ENCODE measurements at regions not wholly inside any gene's neighbourhood (a gene's known extent, or its start where the extent isn't known, plus 50 kb on each side); places are given as distances from the start of the nearest gene placed in this dataset.
A peak's percentile ranks its signal among the peaks of the same experiment; 100 is the strongest.

- no peaks in the 10 kb centered on the region for H3K27me3 Mint-ChIP-seq (ENCODE audit: low read depth)
- H3K36me3 Mint-ChIP-seq (ENCODE audit: low read depth), result no peaks in the 10 kb centered on the region
- no peak overlapping the region for H3K4me3 Mint-ChIP-seq
- H3K4me1 Mint-ChIP-seq (ENCODE audit: low read depth), result peaks cover 11% of the 10 kb centered on the region
- no peak overlapping the region for H3K27ac Mint-ChIP-seq
- H3K9me3 Mint-ChIP-seq, result no peaks in the 10 kb centered on the region
These were observed 194.0 kb upstream of the DMRT1 start for GRCh38 chr9:647522-647921.

DNA sequence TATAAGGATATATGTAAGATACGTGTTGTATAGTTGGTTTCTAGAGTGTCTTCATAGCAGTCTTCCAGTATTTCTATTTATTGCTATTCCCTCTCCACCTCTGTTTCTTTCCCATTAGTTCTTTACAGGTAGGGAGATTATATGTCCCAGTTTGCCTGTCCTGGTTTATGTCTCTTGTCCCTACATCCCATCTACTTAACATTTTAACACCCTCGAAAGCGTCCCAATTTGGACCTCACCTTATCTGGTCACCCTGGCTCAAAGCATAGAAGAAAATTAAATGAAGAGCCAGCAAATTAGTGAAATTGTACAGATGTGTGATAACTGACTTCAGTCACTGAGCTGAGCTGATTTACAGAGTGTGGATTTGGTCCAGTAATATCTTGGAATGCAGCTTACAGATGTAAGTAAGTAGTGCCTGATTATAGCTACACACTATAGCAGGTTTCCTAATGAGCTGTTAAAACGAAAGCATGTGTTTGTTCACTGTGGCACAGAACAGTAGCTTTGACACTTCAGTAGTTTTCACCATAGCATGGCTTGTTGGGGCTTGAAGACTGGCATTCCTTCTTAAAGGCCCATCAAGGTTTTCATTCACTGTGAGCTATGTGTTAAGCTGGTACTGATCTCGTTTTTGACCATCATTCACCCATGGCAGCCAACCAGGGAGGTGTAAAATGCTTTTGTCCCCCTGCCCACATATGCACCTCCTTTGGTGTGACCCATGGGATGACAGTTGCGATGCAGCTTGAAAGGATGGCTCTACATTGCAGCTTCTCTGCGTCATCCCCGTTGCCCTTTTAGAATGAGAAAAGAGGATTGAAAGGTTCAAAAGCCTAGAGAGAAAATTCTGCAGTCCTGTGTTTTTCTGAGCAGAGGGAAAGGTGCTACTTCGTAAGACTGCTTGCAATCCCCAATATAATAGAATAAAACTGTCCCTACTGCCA lies 192.1 kb upstream of the DMRT1 start:
- H3K27me3 Mint-ChIP-seq (ENCODE audit: low read depth), result no peaks in the 10 kb centered on the region
- no peak overlapping the region for H3K27ac Mint-ChIP-seq
- no peak overlapping the region for H3K4me3 Mint-ChIP-seq
- H3K9me3 Mint-ChIP-seq, result no peaks in the 10 kb centered on the region
- no peaks in the 10 kb centered on the region for H3K36me3 Mint-ChIP-seq (ENCODE audit: low read depth)
- peaks cover 11% of the 10 kb centered on the region for H3K4me1 Mint-ChIP-seq (ENCODE audit: low read depth)

DNA sequence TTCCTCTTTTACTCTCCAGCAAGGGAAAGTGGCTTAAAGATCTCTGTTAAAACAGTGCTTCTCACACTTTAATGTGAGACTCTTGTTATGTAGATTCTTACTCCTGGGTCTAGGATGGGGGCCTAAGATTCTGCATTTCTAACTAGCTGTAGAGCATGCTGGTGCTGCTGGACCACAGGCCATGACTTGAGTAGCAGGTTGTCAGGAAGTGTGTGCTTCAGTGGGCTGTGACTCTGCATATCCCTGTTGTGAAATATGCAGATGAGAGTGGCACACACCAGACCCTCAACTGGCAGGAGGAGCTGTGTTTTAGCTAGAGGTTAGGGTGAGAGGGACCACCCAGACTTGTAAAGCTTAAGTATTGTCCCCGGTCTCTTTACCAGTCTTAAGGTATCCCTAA lies 191.1 kb upstream of the DMRT1 start:
- H3K27ac Mint-ChIP-seq, result peak overlapping the region; percentile 60
- H3K4me3 Mint-ChIP-seq, result peak overlapping the region; percentile 53
- H3K36me3 Mint-ChIP-seq (ENCODE audit: low read depth), result no peaks in the 10 kb centered on the region
- H3K9me3 Mint-ChIP-seq, result no peaks in the 10 kb centered on the region
- H3K4me1 Mint-ChIP-seq (ENCODE audit: low read depth), result peaks cover 13% of the 10 kb centered on the region
- H3K27me3 Mint-ChIP-seq (ENCODE audit: low read depth), result no peaks in the 10 kb centered on the region

- Mint-ChIP-seq H3K27ac (no peak overlapping the region), H3K4me1 (ENCODE audit: low read depth) (peaks cover 13% of the 10 kb centered on the region), H3K36me3 (ENCODE audit: low read depth) (no peaks in the 10 kb centered on the region), H3K9me3 (no peaks in the 10 kb centered on the region), H3K27me3 (ENCODE audit: low read depth) (no peaks in the 10 kb centered on the region), H3K4me3 (no peak overlapping the region)
These were observed 190.1 kb upstream of the DMRT1 start for GRCh38 chr9:651371-651770.

DNA sequence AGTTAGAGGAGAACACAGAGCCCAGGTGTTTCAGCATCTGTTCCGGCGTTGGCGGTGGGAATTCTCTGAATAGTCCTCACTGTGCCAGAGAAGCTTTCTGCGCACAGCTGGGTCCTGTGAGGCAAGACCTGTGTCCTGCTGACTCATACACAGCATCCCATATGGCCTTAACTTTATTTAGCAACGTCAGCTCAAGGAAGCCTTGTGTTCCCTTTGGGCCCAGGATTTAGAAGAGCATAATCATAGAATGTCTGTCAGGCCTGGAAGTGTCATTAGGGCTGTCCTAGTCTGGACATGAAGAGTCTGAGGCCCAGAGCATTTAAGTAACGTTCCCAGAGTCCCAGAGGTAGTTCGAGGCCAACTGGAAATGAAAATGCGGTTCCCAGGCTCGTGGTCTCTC lies 188.6 kb upstream of the DMRT1 start:
- Mint-ChIP-seq H3K36me3 (ENCODE audit: low read depth) (no peaks in the 10 kb centered on the region), H3K27ac (no peak overlapping the region), H3K4me1 (ENCODE audit: low read depth) (peaks cover 13% of the 10 kb centered on the region), H3K4me3 (no peak overlapping the region), H3K9me3 (no peaks in the 10 kb centered on the region), H3K27me3 (ENCODE audit: low read depth) (peaks cover under 1% of the 10 kb centered on the region)

- no peak overlapping the region for H3K27ac Mint-ChIP-seq
- H3K27me3 Mint-ChIP-seq (ENCODE audit: low read depth), result peaks cover 4% of the 10 kb centered on the region
- H3K4me3 Mint-ChIP-seq, result no peak overlapping the region
- no peaks in the 10 kb centered on the region for H3K9me3 Mint-ChIP-seq
- no peaks in the 10 kb centered on the region for H3K36me3 Mint-ChIP-seq (ENCODE audit: low read depth)
- peaks cover 13% of the 10 kb centered on the region for H3K4me1 Mint-ChIP-seq (ENCODE audit: low read depth)
These were observed 188.1 kb upstream of the DMRT1 start for GRCh38 chr9:653421-653820.

DNA sequence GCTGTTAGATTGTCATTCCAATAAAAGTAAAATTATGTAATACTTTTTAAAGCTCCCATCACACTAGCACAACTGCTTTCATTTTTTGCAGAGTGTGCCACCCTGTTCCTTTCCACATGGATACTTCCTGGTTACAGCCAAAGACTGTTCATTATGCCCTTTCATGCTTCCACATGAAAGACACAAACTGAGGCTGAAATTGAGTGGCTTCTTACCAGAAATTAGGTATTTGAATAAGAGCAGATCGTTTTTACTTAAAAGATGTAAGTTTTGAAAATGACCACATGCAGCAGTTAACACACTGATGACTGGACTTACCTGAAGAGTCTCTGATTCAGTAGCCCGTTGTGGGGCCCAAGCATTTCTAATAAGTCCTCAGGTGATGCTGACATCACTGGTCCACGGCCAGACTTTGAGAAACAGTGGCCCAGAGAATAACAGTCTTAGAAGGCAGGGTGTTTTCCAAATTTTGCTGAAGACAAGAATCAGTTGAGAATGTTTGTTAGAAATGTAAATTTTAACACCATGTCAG lies 187.6 kb upstream of the DMRT1 start:
- no peaks in the 10 kb centered on the region for H3K9me3 Mint-ChIP-seq
- H3K27ac Mint-ChIP-seq, result no peak overlapping the region
- peaks cover 13% of the 10 kb centered on the region for H3K4me1 Mint-ChIP-seq (ENCODE audit: low read depth)
- H3K4me3 Mint-ChIP-seq, result no peak overlapping the region
- no peaks in the 10 kb centered on the region for H3K36me3 Mint-ChIP-seq (ENCODE audit: low read depth)
- H3K27me3 Mint-ChIP-seq (ENCODE audit: low read depth), result peaks cover 4% of the 10 kb centered on the region

GRCh38 chr9:655875-656274 lies 185.6 kb upstream of the DMRT1 start:
- no peak overlapping the region for H3K4me3 Mint-ChIP-seq
- no peaks in the 10 kb centered on the region for H3K9me3 Mint-ChIP-seq
- peaks cover 4% of the 10 kb centered on the region for H3K27me3 Mint-ChIP-seq (ENCODE audit: low read depth)
- peaks cover 1% of the 10 kb centered on the region for H3K4me1 Mint-ChIP-seq (ENCODE audit: low read depth)
- H3K27ac Mint-ChIP-seq, result no peak overlapping the region
- H3K36me3 Mint-ChIP-seq (ENCODE audit: low read depth), result no peaks in the 10 kb centered on the region

DNA sequence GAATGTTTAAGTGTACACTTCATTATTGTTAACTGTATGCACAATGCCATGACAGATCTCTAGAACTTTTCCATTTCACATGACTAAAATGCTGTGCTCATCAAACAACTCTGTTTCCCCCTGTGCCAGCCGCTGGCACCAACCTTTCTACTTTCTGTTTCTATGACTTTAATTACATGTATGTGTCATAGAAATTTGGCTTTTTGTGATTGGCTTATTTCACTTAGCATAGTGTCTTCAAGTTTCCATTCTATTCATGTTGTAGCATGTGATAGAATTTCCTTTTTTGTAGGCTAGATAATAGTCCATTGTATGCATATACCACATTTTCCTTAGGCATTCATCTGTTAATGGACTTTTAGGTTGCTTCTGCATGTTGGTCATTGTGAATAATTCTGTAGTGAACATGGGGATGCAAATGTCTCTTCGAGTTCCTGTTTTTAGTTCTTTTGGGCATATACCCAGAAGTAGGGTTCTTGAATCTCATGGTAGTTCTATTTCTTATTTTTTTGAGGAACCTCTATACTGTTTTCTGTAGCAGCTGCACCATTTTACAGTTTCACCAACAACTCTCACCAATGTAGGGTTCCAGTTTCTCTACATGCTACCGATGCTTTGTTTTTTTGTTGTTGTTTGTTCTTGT lies 184.4 kb upstream of the DMRT1 start:
- H3K27me3 Mint-ChIP-seq (ENCODE audit: low read depth), result peaks cover 4% of the 10 kb centered on the region
- no peak overlapping the region for H3K4me3 Mint-ChIP-seq
- no peaks in the 10 kb centered on the region for H3K36me3 Mint-ChIP-seq (ENCODE audit: low read depth)
- H3K4me1 Mint-ChIP-seq (ENCODE audit: low read depth), result peaks cover 1% of the 10 kb centered on the region
- H3K27ac Mint-ChIP-seq, result no peak overlapping the region
- no peaks in the 10 kb centered on the region for H3K9me3 Mint-ChIP-seq

- Mint-ChIP-seq H3K4me3 (no peak overlapping the region), H3K4me1 (ENCODE audit: low read depth) (peaks cover 1% of the 10 kb centered on the region), H3K36me3 (ENCODE audit: low read depth) (no peaks in the 10 kb centered on the region), H3K27ac (no peak overlapping the region), H3K27me3 (ENCODE audit: low read depth) (peaks cover 10% of the 10 kb centered on the region), H3K9me3 (no peaks in the 10 kb centered on the region)
These were observed 182.2 kb upstream of the DMRT1 start for GRCh38 chr9:659286-659685.

GRCh38 chr9:660227-660626 lies 181.3 kb upstream of the DMRT1 start:
- Mint-ChIP-seq H3K27ac (no peak overlapping the region), H3K4me1 (ENCODE audit: low read depth) (no peaks in the 10 kb centered on the region), H3K9me3 (no peaks in the 10 kb centered on the region), H3K27me3 (ENCODE audit: low read depth) (peaks cover 10% of the 10 kb centered on the region), H3K4me3 (no peak overlapping the region), H3K36me3 (ENCODE audit: low read depth) (no peaks in the 10 kb centered on the region)

DNA sequence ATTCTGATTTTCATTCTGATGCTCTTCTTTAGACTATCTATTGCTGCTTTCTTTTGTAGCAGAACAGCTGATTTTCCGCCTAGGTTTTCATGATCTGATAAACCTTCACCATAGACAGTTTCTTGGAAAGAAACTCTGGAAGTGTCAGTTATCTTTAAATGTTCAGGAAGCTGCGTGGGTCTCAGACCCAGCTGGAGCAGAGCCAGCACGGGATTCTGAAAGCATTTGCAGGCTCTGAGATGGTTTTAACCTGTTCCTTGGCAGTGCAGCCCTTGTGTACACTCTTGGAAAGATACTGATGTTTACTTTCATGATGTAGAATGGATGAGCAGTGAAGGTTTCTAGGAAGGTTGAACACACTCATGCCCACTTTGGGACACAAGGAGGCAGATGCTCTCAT lies 178.0 kb upstream of the DMRT1 start:
- Mint-ChIP-seq H3K9me3 (no peaks in the 10 kb centered on the region), H3K27ac (no peak overlapping the region), H3K4me3 (no peak overlapping the region), H3K4me1 (ENCODE audit: low read depth) (no peaks in the 10 kb centered on the region), H3K27me3 (ENCODE audit: low read depth) (peaks cover 10% of the 10 kb centered on the region), H3K36me3 (ENCODE audit: low read depth) (no peaks in the 10 kb centered on the region)

DNA sequence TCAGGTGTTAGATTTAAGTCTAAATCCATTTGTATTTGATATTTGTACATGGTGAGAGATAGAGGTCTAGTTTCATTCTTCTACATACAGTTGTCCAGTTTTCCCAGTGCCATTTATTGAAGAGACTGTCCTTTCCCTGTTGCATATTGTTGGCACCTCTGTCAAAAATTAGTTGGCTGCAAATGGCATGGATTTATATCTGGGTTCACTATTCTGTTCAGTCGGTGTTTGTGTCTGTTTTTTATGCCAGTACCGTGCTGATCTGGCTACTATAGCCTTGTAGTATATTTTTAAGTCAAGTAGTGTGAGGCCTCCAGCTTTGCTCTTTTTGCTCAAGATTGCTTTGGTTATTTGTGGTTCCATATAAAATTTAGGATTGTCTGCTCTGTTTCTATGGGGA lies 176.2 kb upstream of the DMRT1 start:
- H3K27me3 Mint-ChIP-seq (ENCODE audit: low read depth), result peaks cover 16% of the 10 kb centered on the region
- no peak overlapping the region for H3K27ac Mint-ChIP-seq
- H3K36me3 Mint-ChIP-seq (ENCODE audit: low read depth), result no peaks in the 10 kb centered on the region
- H3K4me3 Mint-ChIP-seq, result no peak overlapping the region
- peaks cover 15% of the 10 kb centered on the region for H3K9me3 Mint-ChIP-seq
- no peaks in the 10 kb centered on the region for H3K4me1 Mint-ChIP-seq (ENCODE audit: low read depth)

- Mint-ChIP-seq H3K9me3 (peaks cover 16% of the 10 kb centered on the region), H3K27ac (no peak overlapping the region), H3K4me1 (ENCODE audit: low read depth) (peaks cover 9% of the 10 kb centered on the region), H3K4me3 (no peak overlapping the region), H3K36me3 (ENCODE audit: low read depth) (no peaks in the 10 kb centered on the region), H3K27me3 (ENCODE audit: low read depth) (peaks cover 12% of the 10 kb centered on the region)
These were observed 169.5 kb upstream of the DMRT1 start for GRCh38 chr9:671997-672396.

DNA sequence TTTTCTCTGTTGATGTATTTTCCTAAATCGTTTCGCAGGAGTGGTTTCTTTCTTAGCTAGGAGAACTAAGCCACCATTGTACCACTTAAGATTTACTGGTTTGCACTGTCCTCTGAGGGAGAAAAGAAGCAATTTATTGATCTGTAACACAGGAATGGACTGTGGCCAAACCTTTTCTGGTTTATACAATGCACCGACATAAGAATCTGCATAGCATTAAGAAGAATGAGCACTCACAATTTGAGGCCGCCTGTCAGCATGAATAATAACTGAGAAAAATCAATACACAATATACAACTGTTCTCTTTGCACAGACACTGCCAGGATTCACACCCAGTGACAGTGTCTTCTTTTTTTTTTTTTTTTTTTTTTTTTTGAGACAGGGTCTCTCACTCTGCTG lies 168.6 kb upstream of the DMRT1 start:
- H3K27me3 Mint-ChIP-seq (ENCODE audit: low read depth), result peaks cover 12% of the 10 kb centered on the region

More for the DNA sequence above, 168.6 kb upstream of the DMRT1 start:
- Mint-ChIP-seq H3K4me1 (ENCODE audit: low read depth) (peaks cover 17% of the 10 kb centered on the region), H3K4me3 (no peak overlapping the region), H3K9me3 (peaks cover 16% of the 10 kb centered on the region), H3K36me3 (ENCODE audit: low read depth) (no peaks in the 10 kb centered on the region), H3K27ac (no peak overlapping the region)

Measured in T-helper 1 cell treated with Interleukin-12 subunit alpha and Interleukin-12 subunit beta and Interleukin-4 antibody, amounts not matched to agents 30 μg/mL and 1 μg/mL, for 36 hours (primary cell).